GM21529 (cell line): ENCODE measurements at regions not wholly inside any gene's neighbourhood (a gene's known extent, or its start where the extent isn't known, plus 50 kb on each side); places are given as distances from the start of the nearest gene placed in this dataset.
"Not testable (repeated sequence)": the region's sequence is repeated elsewhere in the genome, so short reads cannot be mapped to it uniquely, and the experiment has no call there.

Experiments
- ATAC-seq: cut with Tn5 transposase; IDR thresholded peaks from one replicate; pipeline ENCODE4 v1.9.1; 2021; ENCODE audit not compliant: unreplicated experiment

- no peak for ATAC-seq
These were observed 187.0 kb downstream of the CARTPT start for GRCh38 chr5:71905834-71906711.

GRCh38 chr5:71907001-71907588 lies 188.0 kb downstream of the CARTPT start:
- ATAC-seq, result no peak

DNA sequence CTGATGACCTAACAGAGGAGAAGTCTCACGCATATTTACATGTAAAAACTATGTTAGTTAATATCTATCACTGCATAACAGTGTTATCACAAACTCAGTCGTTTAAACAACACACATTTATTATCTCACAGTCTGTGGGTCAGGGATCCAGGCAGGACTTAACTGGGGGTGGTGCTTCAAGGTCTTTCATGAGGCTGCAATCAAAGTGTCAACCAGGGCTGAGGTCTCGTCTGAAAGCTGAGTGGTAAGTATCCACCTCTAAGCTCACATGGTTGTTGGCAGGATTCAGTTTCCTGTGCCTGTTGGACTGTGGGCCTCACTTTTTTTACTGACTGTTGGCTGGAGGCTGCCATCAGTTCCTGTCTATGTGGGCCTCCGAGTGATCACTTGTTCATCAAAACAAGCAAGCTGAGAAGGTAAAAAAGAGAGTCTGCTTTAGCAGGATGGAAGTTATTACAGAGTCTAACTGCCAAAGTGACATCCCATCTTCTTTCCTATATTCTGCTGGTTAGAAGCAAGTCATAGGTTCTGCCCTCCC lies 188.6 kb downstream of the CARTPT start:
- no peak for ATAC-seq

DNA sequence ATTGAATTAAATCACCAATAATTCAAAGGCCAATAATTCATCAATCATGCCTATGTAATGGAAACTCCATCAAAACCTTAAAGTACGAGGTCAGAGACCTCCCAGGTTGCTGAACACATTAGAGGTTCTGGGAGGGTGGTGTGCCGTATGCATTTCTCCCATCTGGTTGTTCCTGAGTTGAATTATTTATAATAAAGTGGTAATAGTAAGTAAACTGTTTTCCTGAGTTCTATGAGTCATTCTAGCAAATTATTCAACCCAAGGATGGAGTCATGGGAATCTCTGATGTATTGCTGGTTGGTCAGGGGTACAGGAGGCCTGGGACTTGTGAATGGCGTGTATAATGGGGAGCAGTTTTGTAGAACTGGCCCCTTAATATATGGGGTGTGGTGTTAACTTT lies 191.7 kb downstream of the CARTPT start:
- no peak for ATAC-seq

DNA sequence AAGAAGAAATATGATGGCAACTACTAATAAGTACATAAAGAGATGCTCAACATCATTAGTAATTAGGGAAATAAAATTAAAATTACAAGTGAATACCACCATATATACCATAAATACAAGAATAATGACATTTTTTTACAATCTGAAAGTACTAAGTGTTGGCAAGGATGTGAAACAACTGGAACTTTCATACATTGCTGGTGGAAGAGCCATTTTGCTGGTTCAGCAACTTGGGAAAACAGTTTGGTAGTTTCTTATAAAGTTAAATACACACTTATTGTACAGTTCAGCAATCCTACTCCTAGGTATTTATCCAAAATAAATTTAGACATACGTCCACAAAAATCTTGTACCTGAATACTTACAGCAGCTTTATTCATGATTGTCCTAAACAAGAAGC lies 192.9 kb downstream of the CARTPT start:
- no peak for ATAC-seq

GRCh38 chr5:71914281-71914680 lies 193.0 kb upstream of the MAP1B start:
- no peak for ATAC-seq

GRCh38 chr5:71922584-71923106 lies 184.6 kb upstream of the MAP1B start:
- ATAC-seq, result no peak

DNA sequence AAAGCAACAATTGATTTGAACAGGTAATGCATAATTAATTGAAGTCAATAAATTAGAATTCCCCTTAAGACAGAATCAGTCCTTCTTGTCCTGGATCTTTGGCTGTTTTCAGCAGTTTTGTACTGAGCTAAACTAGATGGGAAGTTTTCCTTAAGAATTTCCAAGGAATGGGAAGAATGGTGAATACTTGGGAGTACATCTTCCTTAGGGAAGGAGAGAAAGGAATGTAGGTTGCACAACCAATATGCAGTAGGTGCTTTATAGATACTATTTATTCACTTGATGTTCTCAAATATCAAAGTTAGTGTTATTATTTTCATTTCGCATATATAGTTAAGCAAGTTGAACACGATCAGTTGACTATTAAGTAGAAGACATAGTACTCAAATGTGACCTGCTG lies 183.5 kb upstream of the MAP1B start:
- ATAC-seq, result no peak

GRCh38 chr5:71924325-71924724 lies 182.9 kb upstream of the MAP1B start:
- no peak for ATAC-seq

GRCh38 chr5:71924980-71925379 lies 182.3 kb upstream of the MAP1B start:
- no peak for ATAC-seq

DNA sequence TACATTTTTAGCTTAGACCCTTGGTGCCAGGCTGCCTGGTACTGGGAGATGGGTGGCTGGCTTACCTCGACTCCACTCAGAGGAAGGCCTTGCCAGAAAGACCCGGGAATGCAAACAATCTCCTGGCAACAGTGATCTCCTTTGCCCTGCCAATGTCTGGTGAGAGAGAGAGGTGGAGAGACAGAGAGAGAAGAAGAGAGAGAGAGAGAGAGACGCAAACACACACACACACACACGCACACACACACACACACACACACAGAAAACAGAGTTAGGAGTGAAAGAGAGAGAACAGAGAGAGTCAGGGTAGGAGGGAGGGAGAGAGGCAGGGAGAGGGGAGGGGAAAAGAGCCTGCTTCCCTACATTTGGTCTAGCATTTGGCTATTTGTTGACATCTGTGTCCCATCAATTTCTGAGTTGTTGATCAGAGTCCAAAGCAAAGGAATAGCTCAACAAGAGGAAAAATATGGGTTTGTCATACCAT lies 181.6 kb upstream of the MAP1B start:
- no peak for ATAC-seq

- no peak for ATAC-seq
These were observed 178.3 kb upstream of the MAP1B start for GRCh38 chr5:71929003-71929402.

DNA sequence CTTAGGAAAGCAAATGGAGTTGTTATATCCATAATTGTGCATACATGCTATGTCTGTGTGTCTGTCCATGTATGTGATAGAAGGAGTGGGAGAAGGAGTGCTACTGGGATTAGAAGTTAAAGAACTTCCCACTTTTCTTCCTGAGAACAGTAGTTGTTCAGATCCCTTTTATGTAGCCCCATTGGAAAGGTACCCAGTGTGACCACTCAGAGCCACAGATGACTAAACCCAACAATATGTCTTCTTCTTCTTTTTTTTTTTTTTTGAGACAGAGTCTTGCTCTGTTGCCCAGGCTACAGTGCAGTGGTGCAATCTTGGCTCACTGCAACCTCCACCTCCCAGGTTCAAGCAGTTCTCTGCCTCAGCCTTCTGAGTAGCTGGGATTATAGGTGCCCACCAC lies 176.7 kb upstream of the MAP1B start:
- not testable (repeated sequence) for ATAC-seq

DNA sequence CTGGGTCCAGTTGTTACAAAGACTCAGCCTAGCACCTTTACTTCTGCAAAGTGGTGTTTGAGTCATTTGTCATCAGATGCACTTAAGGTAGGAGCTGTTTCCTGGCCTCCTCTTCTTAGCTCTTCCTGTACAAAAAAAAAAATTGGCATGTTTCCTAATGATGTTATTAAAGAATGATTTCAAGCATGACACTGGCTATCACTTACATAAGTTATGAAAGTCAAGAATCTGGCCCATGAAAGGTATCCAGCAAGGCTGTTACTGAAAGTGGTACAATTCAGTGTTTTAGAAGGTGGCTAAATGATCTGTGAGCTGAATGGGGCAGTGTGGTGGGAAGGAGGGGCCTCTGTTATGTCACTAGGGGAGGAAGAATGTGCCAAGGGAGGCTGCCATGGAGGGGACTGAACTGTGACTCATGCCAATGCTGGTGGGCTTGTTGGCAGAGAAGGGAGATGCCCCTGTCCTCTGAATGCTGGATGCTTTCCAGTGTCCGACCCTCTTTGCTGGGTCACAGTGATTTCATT lies 175.1 kb upstream of the MAP1B start:
- no peak for ATAC-seq

DNA sequence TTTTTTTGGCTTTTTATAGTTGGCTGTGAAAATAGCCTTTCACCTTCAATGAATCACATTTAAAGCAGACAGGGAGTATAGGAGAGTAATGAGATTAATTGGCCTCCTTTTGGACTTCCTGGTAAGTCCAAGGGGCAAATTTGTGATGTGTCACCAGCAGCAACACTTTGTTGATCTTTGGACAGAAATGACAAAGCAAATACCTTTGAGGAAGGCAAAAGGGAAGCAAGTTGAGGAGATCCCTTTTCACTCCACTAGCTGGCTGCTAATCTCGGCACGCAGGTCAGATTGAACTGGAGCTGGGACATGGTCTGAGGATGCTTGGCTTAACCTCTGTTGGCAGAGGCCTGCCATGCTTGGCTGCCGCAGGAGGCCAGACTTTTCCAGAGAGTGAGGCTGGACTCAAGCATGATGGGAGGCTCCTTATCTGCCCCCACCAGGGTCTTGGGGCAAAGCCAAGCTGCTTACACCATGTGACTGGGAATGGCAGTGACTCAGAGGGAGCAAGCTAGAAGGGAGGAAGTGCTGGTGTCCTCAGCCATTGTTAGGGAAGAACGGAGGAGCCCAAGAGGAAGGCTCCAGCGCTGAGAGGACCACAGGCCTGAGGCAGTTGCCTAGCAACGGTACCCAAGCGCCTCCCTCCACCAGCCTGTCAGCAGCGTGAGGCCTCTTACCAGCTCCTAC lies 174.5 kb upstream of the MAP1B start:
- ATAC-seq, result no peak

DNA sequence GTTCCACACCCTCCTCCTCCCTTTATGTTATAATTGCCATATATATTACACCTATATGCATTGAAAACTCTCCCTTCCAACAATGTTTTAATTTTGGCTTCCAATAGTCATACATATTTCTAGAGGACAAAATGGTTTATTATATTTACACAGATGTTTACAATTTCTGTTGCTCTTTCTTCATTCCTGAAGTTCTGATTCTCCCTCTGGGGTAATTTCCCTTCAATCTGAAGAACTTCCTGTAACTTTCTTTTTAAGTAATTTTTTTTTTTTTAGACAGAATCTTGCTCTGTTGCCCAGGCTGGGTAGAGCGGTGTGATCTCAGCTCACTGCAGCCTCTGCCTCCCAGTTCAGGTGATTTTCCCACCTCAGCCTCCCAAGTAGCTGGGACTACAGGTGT lies 173.0 kb upstream of the MAP1B start:
- ATAC-seq, result no peak

- ATAC-seq, result no peak
These were observed 169.2 kb upstream of the MAP1B start for GRCh38 chr5:71937921-71938698.

- no peak for ATAC-seq
These were observed 168.4 kb upstream of the MAP1B start for GRCh38 chr5:71938895-71939294.

DNA sequence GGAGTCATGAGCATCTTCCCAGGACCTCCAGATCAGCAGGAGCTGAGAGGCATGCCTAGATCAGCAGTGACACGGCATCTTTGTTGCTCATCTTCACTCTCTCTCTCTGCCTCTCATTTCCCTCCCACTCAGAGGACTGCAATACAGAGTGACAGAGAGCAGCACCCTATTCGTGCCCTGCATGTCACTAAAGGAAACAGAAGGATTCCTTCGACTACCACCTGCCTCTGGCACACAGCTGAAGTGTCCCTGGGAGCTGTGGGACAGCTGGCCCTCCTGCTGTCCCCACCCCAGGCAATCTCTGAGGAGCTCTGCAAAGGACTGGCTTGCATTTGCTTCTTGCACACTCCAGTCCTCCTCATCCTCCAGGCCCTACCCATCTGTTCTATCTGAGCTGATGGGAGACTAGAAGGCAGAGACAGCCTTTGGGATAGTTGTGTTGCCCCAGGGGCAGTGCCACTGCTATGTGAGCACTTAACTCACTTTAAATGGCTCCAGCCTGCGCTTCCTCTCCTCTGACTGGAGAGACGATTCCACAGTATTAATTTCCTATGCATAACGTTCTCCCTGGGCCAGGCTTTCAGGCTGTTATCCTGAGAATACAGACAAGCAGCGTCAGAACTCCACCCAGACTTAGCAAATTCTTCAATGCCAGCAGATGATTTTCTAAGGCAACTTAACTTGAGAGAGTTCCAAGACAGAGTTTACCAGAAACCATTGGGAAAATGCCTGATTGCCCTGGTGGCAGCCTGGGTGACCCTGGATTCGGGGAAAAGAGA lies 167.6 kb upstream of the MAP1B start:
- no peak for ATAC-seq

- ATAC-seq, result no peak
These were observed 163.4 kb upstream of the MAP1B start for GRCh38 chr5:71943874-71944273.
